K562 (cell line): ENCODE measurements at regions not wholly inside any gene's neighbourhood (a gene's known extent, or its start where the extent isn't known, plus 50 kb on each side); places are given as distances from the start of the nearest gene placed in this dataset.

Source experiments
- ATAC-seq: fragments of 200-7000 bp; cut with Tn5 transposase; 3 replicates; pipeline ENCODE4 v1.9.1; 2020; ENCODE audit warnings: moderate library complexity
- BruUV-seq: library from RNA; stranded (reverse); fragments of 400-500 nt; replicated peaks from 2 replicates; lab custom pipeline; 2021; lab: Mats Ljungman, UMichigan
- CTCF ChIA-PET: fragments of 300-600 bp; formaldehyde crosslinking; extraction: SDS; loops from one replicate; lab custom pipeline; 2021; ENCODE audit warnings: low intra/inter-chr PET ratio; lab: Yijun Ruan, JAX
- POLR2A ChIA-PET: fragments of 300-600, 350-650 bp; sonication (Branson Sonifier 250); formaldehyde crosslinking; extraction: SDS; loops from one replicate; lab custom pipeline; 2021; ENCODE audit warnings: antibody characterized with exemption, inconsistent platforms; lab: Yijun Ruan, JAX
- DNase-seq, 4 experiments: peaks; one replicate each; pipeline versions ENCODE4 v3.0.0 to v3.0.0-alpha.2; 2011 to 2018; ENCODE audit warnings: low spot score in 3 of 4, mixed read lengths in 3 of 4; ENCODE audit errors: extremely low read depth in 1 of 4
- FAIRE-seq: peaks from 2 replicates; lab custom pipeline; 2011; peaks lifted over from hg19 to GRCh38; lab: Jason Lieb, UNC
- H2AFZ ChIP-seq: 2 replicates; pipeline ENCODE4 v1.6.0; 2011; ENCODE audit warnings: low read depth, low read length, control low read depth, inconsistent platforms
- H3K27ac ChIP-seq: fragments of 200-600 bp; 3 replicates; pipeline ENCODE4 v1.8.0; 2011; ENCODE audit warnings: low read depth, mild to moderate bottlenecking, control low read depth, inconsistent platforms, low read length, moderate library complexity, mixed read lengths; ENCODE audit errors: extremely low read depth
- H3K27me3 ChIP-seq, 2 experiments: fragments of 300-600 bp in 1 of 2; 2 replicates in 1 of 2; 3 replicates in 1 of 2; pipeline versions ENCODE4 v1.6.0 to v1.8.0; 2011; ENCODE audit warnings: inconsistent platforms in 2 of 2, low read length in 2 of 2, mild to moderate bottlenecking in 1 of 2, mixed read lengths in 1 of 2, moderate library complexity in 1 of 2; ENCODE audit not compliant: control insufficient read depth in 2 of 2, insufficient read depth in 2 of 2
- H3K36me3 ChIP-seq: fragments of 300-600 bp; 3 replicates; pipeline ENCODE4 v1.8.0; 2011; ENCODE audit warnings: mild to moderate bottlenecking, low read length, inconsistent platforms; ENCODE audit not compliant: control insufficient read depth, insufficient read depth
- H3K4me1 ChIP-seq, 2 experiments: fragments of 200-600 bp in 1 of 2; replicated peaks in 1 of 2; 2 replicates in 1 of 2; 3 replicates in 1 of 2; pipeline versions ENCODE4 v1.5.1 to v1.8.0; 2011; ENCODE audit warnings: inconsistent platforms in 2 of 2, low read length in 2 of 2, mild to moderate bottlenecking in 1 of 2, mixed read lengths in 1 of 2, moderate library complexity in 1 of 2; ENCODE audit not compliant: control insufficient read depth in 2 of 2, insufficient read depth in 2 of 2
- H3K4me2 ChIP-seq: 2 replicates; pipeline ENCODE4 v1.6.1; 2011; ENCODE audit warnings: low read length, control low read depth, inconsistent platforms, mixed read lengths; ENCODE audit not compliant: insufficient read depth
- H3K4me3 ChIP-seq: fragments of 200-600 bp; sonication (generic), shearing (Covaris generic); 2 replicates; pipeline ENCODE4 v1.5.1; 2016; ENCODE audit warnings: control low read depth, inconsistent platforms
- H3K79me2 ChIP-seq: fragments of 200-600 bp; 3 replicates; pipeline ENCODE4 v1.8.0; 2011; ENCODE audit warnings: low read length, inconsistent platforms; ENCODE audit not compliant: control insufficient read depth, insufficient read depth
- H3K9ac ChIP-seq, 2 experiments: 2 replicates each; pipeline versions ENCODE4 v1.6.0 to v1.6.1; 2011; ENCODE audit warnings: low read depth in 2 of 2, low read length in 2 of 2, control low read depth in 1 of 2, inconsistent platforms in 1 of 2, mild to moderate bottlenecking in 1 of 2, mixed read lengths in 1 of 2; ENCODE audit not compliant: insufficient read depth in 1 of 2
- H3K9me1 ChIP-seq: one replicate; pipeline ENCODE4 v1.6.0; 2011; ENCODE audit warnings: inconsistent platforms, mild to moderate bottlenecking, low read length, moderate library complexity; ENCODE audit not compliant: control insufficient read depth, insufficient read depth
- H3K9me3 ChIP-seq: replicated peaks from 2 replicates; pipeline ENCODE4 v1.5.1; 2011; ENCODE audit warnings: low read depth, low read length, inconsistent platforms; ENCODE audit not compliant: control insufficient read depth, insufficient read depth
- H4K20me1 ChIP-seq: replicated peaks from 2 replicates; pipeline ENCODE4 v1.6.1; 2011; ENCODE audit warnings: low read length, inconsistent platforms, mixed read lengths; ENCODE audit not compliant: control insufficient read depth, insufficient read depth
- ELF2 ChIP-seq: fragments of 250-450 bp; sonication (Bioruptor Pico); IDR thresholded peaks from 2 replicates; pipeline ENCODE4 v1.5.0; 2021; ENCODE audit warnings: mild to moderate bottlenecking
- IRF9 ChIP-seq: fragments of 450-650 bp; IDR thresholded peaks from 2 replicates; pipeline ENCODE4 v1.6.1; 2016; ENCODE audit warnings: missing biosample characterization, missing genetic modification characterization
- NCOA6 ChIP-seq: fragments of 450-650 bp; IDR thresholded peaks from 2 replicates; pipeline ENCODE4 v1.6.1; 2017; ENCODE audit warnings: mild to moderate bottlenecking
- NR0B1 ChIP-seq: fragments of 450-650 bp; IDR thresholded peaks from one replicate; pipeline ENCODE4 v1.6.1; 2018; ENCODE audit warnings: mild to moderate bottlenecking, moderate library complexity; ENCODE audit not compliant: partially characterized antibody
- SAFB2 ChIP-seq: fragments of 200-400 bp; formaldehyde crosslinking; IDR thresholded peaks from 2 replicates; pipeline ENCODE4 v1.6.1; 2018; ENCODE audit warnings: borderline replicate concordance, low read length, low read depth, moderate library complexity; ENCODE audit not compliant: severe bottlenecking
- THAP12 ChIP-seq: fragments of 250-450 bp; sonication (Bioruptor Pico); IDR thresholded peaks from 2 replicates; pipeline ENCODE4 v1.9.0; 2021; ENCODE audit warnings: mild to moderate bottlenecking, inconsistent platforms
- ZBTB33 ChIP-seq: sonication (generic); formaldehyde crosslinking; IDR thresholded peaks from 2 replicates; pipeline ENCODE4 v1.8.1; 2023; ENCODE audit warnings: mild to moderate bottlenecking, missing genetic modification reagents
- ZNF277 ChIP-seq: fragments of 250-450 bp; sonication (Bioruptor Pico); IDR thresholded peaks from 2 replicates; pipeline ENCODE4 v1.8.0; 2022; ENCODE audit warnings: inconsistent platforms, mild to moderate bottlenecking, moderate library complexity, borderline replicate concordance
- ZNF445 ChIP-seq: fragments of 250-450 bp; sonication (Bioruptor Pico); IDR thresholded peaks from 2 replicates; pipeline ENCODE4 v1.4.0; 2020; ENCODE audit warnings: low read depth, mild to moderate bottlenecking, moderate library complexity
- ZZZ3 ChIP-seq: fragments of 450-650 bp; IDR thresholded peaks from 2 replicates; pipeline ENCODE4 v1.6.1; 2016; ENCODE audit warnings: antibody characterized with exemption, mild to moderate bottlenecking, moderate library complexity
- WGBS: fragments of 100-300 bp; shearing (Covaris generic); methylation state at CpG from one replicate; pipeline ENCODE4 v1.1.6; 2016; ENCODE audit warnings: low coverage, mixed read lengths; ENCODE audit not compliant: insufficient coverage; ENCODE audit errors: missing lambda C conversion rate; 5-methylcytosine and 5-hydroxymethylcytosine counted together
- in situ Hi-C: fragments of 300-500 bp; cut with MboI; formaldehyde crosslinking; loops from 4 replicates; pipeline ENCODE4 v1.15.0; 2018; ENCODE audit warnings: inconsistent platforms, mixed read lengths
- intact Hi-C: fragments of 100-400 bp; cut with micrococcal nuclease; formaldehyde crosslinking; loops from 2 replicates; pipeline ENCODE4 v1.14.2; 2022

- H2AFZ ChIP-seq: no peak overlapping the region
- H3K4me3 ChIP-seq: no peak overlapping the region
- in situ Hi-C loops: no loop called here
- ChIA-PET CTCF (no interaction called here), POLR2A (interaction anchor here (0.7 to 1.0 kb wide), 4 partner anchors 10 to 224 kb away, joined by 3 read pairs; no protein-coding TSS in a partner anchor)
- no peak overlapping the region for H3K27ac ChIP-seq
- H3K4me1 ChIP-seq: no peaks in the 10 kb centered on the region; a peak in 1 of 5 replicates
- H3K4me2 ChIP-seq: no peak overlapping the region
- BruUV-seq: no TSS peak
- no peaks in the 10 kb centered on the region for H3K79me2 ChIP-seq
- no peaks in the 10 kb centered on the region for H3K9me1 ChIP-seq
- intact Hi-C loops: no loop called here
- no peak for ATAC-seq
- TF ChIP-seq NR0B1 (no peak), ZBTB33 (CRISPR knock-in tag) (no peak), ZNF277 (no peak), NCOA6 (no peak), SAFB2 (no peak), ELF2 (CRISPR knock-in tag) (no peak), IRF9 (tag) (no peak), ZNF445 (no peak), THAP12 (CRISPR knock-in tag) (no peak), ZZZ3 (no peak)
- no peaks in the 10 kb centered on the region for H3K36me3 ChIP-seq
- FAIRE-seq: no peak
- 2% methylated on average over 16 of the region's 16 CpGs for WGBS
- DNase-seq: no peak
- H3K27me3 ChIP-seq: peaks cover 35 to 63% of the 10 kb centered on the region in 2 experiments
- no peak overlapping the region for H3K9ac ChIP-seq
- no peaks in the 10 kb centered on the region for H3K9me3 ChIP-seq
- 0 out of 2 replicates have a peak, but pooled peaks cover 4% of the 10 kb centered on the region for H4K20me1 ChIP-seq
Measured at GRCh38 chr16:50460538-50461399, 87.4 kb upstream of the NKD1 start.
